HuH-7 (cell line): ENCODE measurements at regions not wholly inside any gene's neighbourhood (a gene's known extent, or its start where the extent isn't known, plus 50 kb on each side); places are given as distances from the start of the nearest gene placed in this dataset.

ENCODE experiments used
- DNase-seq: peaks from one replicate; pipeline ENCODE4 v3.0.0; 2011; ENCODE audit warnings: low spot score

- DNase-seq, result no peak
These were observed 413.5 kb downstream of the TLE4 start for GRCh38 chr9:79985264-79985663.

GRCh38 chr9:79984429-79985067 is 412.8 kb downstream of the TLE4 start:
- no peak for DNase-seq

- DNase-seq, result no peak
These were observed 408.7 kb downstream of the TLE4 start for GRCh38 chr9:79980432-79980831.

- no peak for DNase-seq
These were observed 405.9 kb downstream of the TLE4 start for GRCh38 chr9:79977510-79978197.

GRCh38 chr9:79977074-79977435 is 405.3 kb downstream of the TLE4 start:
- no peak for DNase-seq

GRCh38 chr9:79976257-79977073 is 404.7 kb downstream of the TLE4 start:
- no peak for DNase-seq

- DNase-seq, result no peak
These were observed 404.0 kb downstream of the TLE4 start for GRCh38 chr9:79975621-79976256.

GRCh38 chr9:79974806-79975422 is 403.1 kb downstream of the TLE4 start:
- no peak for DNase-seq

- DNase-seq, result no peak
These were observed 401.9 kb downstream of the TLE4 start for GRCh38 chr9:79973627-79974026.

- DNase-seq, result no peak
These were observed 398.3 kb downstream of the TLE4 start for GRCh38 chr9:79970146-79970425.

GRCh38 chr9:79969393-79970145 is 397.8 kb downstream of the TLE4 start:
- DNase-seq, result no peak

- DNase-seq, result no peak
These were observed 396.8 kb downstream of the TLE4 start for GRCh38 chr9:79968533-79968932.

GRCh38 chr9:79962836-79963235 is 391.1 kb downstream of the TLE4 start:
- no peak for DNase-seq

GRCh38 chr9:79962150-79962549 is 390.4 kb downstream of the TLE4 start:
- DNase-seq, result no peak

- DNase-seq, result no peak
These were observed 383.5 kb downstream of the TLE4 start for GRCh38 chr9:79955300-79955699.

- no peak for DNase-seq
These were observed 382.1 kb downstream of the TLE4 start for GRCh38 chr9:79953908-79954307.

- DNase-seq, result no peak
These were observed 380.6 kb downstream of the TLE4 start for GRCh38 chr9:79952401-79952800.

GRCh38 chr9:79946712-79947111 is 374.9 kb downstream of the TLE4 start:
- no peak for DNase-seq

- DNase-seq, result no peak
These were observed 373.7 kb downstream of the TLE4 start for GRCh38 chr9:79945495-79945894.

GRCh38 chr9:79945016-79945415 is 373.3 kb downstream of the TLE4 start:
- no peak for DNase-seq

GRCh38 chr9:79940919-79941318 is 369.2 kb downstream of the TLE4 start:
- no peak for DNase-seq

- no peak for DNase-seq
These were observed 368.1 kb downstream of the TLE4 start for GRCh38 chr9:79939819-79940218.
